Fibroblast of the aortic adventitia (primary cell): ENCODE measurements at regions not wholly inside any gene's neighbourhood (a gene's known extent, or its start where the extent isn't known, plus 50 kb on each side); places are given as distances from the start of the nearest gene placed in this dataset.

Experiments used
- DNase-seq: peaks from one replicate; pipeline ENCODE4 v3.0.0-alpha.2; 2010; ENCODE audit warnings: low read depth
- H3K4me3 ChIP-seq: 2 replicates; pipeline ENCODE4 v1.5.1; 2011; ENCODE audit warnings: low read depth, mild to moderate bottlenecking, control low read depth, low read length, moderate library complexity
- TF ChIP-seq, protein P1 (sequence below): IDR thresholded peaks from 2 replicates; pipeline ENCODE4 v1.5.1; 2011; ENCODE audit warnings: mild to moderate bottlenecking, low read length, control low read depth, inconsistent platforms; ENCODE audit not compliant: insufficient read depth

DNA sequence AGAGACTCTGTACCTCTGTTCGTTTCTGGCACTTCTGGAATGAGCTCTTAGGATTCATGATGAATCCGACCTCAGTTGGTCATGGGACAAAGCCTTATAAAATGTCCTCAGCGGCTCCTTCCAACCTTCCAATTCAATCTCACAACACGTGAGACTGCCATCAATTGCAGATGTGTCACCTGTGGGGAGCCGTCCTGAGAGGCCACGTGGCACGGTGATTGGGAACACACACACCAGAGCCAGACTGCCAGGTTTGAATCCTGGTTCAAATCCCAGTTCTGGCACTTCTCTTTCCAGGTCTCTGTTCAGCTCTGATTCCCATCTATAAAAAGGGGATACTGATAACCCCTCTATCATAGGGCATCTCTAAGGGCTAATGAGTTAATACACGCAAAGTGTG, 124.5 kb downstream of the ANKRD60 start:
- no peak overlapping the region for H3K4me3 ChIP-seq
- no peak for DNase-seq
- TF ChIP-seq, protein P1, sequence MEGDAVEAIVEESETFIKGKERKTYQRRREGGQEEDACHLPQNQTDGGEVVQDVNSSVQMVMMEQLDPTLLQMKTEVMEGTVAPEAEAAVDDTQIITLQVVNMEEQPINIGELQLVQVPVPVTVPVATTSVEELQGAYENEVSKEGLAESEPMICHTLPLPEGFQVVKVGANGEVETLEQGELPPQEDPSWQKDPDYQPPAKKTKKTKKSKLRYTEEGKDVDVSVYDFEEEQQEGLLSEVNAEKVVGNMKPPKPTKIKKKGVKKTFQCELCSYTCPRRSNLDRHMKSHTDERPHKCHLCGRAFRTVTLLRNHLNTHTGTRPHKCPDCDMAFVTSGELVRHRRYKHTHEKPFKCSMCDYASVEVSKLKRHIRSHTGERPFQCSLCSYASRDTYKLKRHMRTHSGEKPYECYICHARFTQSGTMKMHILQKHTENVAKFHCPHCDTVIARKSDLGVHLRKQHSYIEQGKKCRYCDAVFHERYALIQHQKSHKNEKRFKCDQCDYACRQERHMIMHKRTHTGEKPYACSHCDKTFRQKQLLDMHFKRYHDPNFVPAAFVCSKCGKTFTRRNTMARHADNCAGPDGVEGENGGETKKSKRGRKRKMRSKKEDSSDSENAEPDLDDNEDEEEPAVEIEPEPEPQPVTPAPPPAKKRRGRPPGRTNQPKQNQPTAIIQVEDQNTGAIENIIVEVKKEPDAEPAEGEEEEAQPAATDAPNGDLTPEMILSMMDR: no peak

- no peak for DNase-seq
- H3K4me3 ChIP-seq: no peak overlapping the region
- TF ChIP-seq, protein P1: no peak
These were observed 124.9 kb downstream of the ANKRD60 start for GRCh38 chr20:58103517-58103904.

DNA sequence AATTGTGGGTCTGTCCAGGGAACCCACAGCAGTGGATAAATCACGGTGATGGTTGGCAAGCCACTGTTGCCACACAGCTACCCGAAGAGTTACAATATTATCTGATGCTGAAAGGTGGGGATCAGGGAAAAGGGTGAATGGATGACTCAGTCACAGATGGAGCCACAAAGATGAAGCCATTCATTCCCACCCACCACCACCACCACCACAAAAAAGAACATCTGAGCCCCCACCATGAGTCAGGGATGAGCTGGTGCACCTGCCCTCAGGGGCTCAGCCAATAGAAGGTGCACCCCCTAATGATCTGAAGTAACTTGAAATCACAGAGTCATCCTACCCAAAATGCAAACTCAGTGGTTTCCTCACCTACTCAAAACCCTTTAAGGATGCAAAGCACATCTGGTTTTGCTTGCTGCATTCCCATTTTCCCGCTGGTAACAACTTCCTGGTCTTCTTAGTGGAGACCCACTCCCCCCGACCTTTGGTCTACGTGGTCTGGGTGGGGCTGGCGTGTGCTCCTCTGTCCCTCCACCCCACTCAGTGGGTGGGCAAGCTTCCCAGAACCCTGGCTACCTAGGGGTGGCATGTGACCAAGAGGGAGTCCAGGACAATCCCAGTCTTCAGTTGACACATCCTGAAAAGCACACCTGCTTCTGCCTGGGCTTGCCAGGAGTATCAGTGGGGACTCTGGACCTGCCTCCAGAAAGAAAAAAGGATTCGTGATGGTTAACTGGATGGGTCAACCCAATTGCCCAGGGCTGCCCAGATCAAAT, 125.5 kb downstream of the ANKRD60 start:
- no peak for DNase-seq
- no peak overlapping the region for H3K4me3 ChIP-seq
- TF ChIP-seq, protein P1: no peak

DNA sequence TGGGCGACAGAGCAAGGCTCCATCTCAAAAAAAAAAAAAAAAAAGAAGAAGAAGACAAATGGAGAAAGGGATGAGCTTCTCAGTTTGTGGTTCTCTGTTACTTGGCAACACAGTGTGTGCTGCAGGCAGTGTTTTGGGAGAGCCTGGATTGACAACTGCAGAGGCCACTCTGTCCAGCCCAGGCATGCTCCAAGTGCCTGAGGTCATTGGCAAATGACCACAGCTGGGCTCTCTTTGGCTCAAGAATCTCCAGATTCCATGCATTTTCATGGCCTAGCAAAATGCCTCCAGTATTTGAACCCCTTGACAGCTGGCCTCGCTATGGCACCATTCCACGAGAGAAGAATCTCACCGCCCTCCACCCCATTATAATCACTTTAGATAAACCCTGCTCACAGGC, 126.2 kb downstream of the ANKRD60 start:
- TF ChIP-seq, protein P1: no peak
- H3K4me3 ChIP-seq: no peak overlapping the region
- no peak for DNase-seq

GRCh38 chr20:58100731-58101356, 127.6 kb downstream of the ANKRD60 start:
- TF ChIP-seq, protein P1: no peak
- DNase-seq: no peak
- no peak overlapping the region for H3K4me3 ChIP-seq

- no peak for DNase-seq
- H3K4me3 ChIP-seq: no peak overlapping the region
- TF ChIP-seq, protein P1: no peak
These were observed 128.3 kb downstream of the ANKRD60 start for GRCh38 chr20:58099956-58100730.
